ENCODE measurements at regions not wholly inside any gene's neighbourhood (a gene's known extent, or its start where the extent isn't known, plus 50 kb on each side); places are given as distances from the start of the nearest gene placed in this dataset.
"Not testable (repeated sequence)": the region's sequence is repeated elsewhere in the genome, so short reads cannot be mapped to it uniquely, and the experiment has no call there.

DNA sequence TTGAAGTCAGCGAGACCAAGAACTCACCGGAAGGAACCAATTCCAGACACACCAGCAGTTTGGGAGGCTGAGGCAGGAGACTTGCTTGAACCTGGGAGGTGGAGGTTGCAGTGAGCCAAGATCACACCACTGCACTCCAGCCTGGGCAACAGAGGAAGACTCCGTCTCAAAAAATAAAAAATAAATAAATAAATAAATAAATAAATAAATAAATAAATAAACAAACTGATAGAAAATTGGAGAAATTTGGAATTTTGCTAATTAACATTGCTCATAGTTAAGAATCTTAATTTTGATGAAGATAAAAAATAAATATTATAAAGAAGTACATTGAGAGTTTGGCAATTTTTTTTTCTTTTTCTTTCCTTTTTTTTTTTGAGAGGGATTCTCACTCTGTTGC, 1216.2 kb downstream of the TECRL start:
- TF ChIP-seq CTCF (conservative IDR thresholded peaks at IDR 0.05; ENCODE audit: low read depth, low read length); FOS (IDR thresholded peaks at IDR 0.05; ENCODE audit: low read depth, low read length); POLR2A (IDR thresholded peaks at IDR 0.05; ENCODE audit: low read depth, low read length); RAD21 (IDR thresholded peaks at IDR 0.05; ENCODE audit: low read length); NFE2L2 (IDR thresholded peaks at IDR 0.05; ENCODE audit: low read depth, low read length); CEBPB (IDR thresholded peaks at IDR 0.05; ENCODE audit: low read depth, low read length); CHD1 (IDR thresholded peaks at IDR 0.05; ENCODE audit: low read depth, low read length): not testable (repeated sequence)

Data from IMR-90 (cell line).